ENCODE measurements at regions not wholly inside any gene's neighbourhood (a gene's known extent, or its start where the extent isn't known, plus 50 kb on each side); places are given as distances from the start of the nearest gene placed in this dataset.
"Not testable (repeated sequence)": the region's sequence is repeated elsewhere in the genome, so short reads cannot be mapped to it uniquely, and the experiment has no call there.

DNA sequence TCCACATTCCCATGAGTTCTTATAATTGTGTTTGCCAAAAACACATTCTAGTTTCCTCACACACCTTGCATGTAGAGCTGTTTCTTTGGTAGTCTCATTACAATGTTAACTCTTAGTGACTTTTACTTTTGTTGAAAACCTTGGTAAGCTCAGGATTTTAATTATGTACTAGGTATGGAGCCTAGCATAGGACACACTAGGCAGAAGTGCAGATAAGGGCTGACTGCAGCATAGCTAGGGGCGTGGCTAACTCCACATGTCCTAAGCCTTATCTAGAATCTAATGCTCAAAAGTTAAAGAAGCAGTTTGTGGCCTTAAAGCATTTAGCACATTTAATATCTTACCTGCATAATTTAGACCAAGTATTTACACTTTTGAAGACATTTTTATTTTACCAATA is 153.7 kb upstream of the FBXO11 start:
- H2AFZ ChIP-seq (ENCODE audit: low read length), result no peak overlapping the region
- H3K27me3 ChIP-seq (ENCODE audit: control insufficient read depth, insufficient read depth, low read length), result no peaks in the 10 kb centered on the region
- no peaks in the 10 kb centered on the region for H4K20me1 ChIP-seq (ENCODE audit: control insufficient read depth, extremely low read depth, insufficient read depth, low read length)
- no peak for DNase-seq (ENCODE audit: low read depth in 2 of 2)
- H3K36me3 ChIP-seq (ENCODE audit: control insufficient read depth, insufficient read depth, low read length), result no peaks in the 10 kb centered on the region
- H3K79me2 ChIP-seq (ENCODE audit: control insufficient read depth, insufficient read depth, low read length), result no peaks in the 10 kb centered on the region
- no peaks in the 10 kb centered on the region for H3K4me1 ChIP-seq (ENCODE audit: control insufficient read depth, extremely low read depth, insufficient read depth, low read length)
- H3K9ac ChIP-seq (ENCODE audit: insufficient read depth, low read length), result no peak overlapping the region
- H3K4me2 ChIP-seq (ENCODE audit: extremely low read depth, insufficient read depth, low read length), result no peak overlapping the region
- TF ChIP-seq EZH2 (IDR thresholded peaks at IDR 0.05; ENCODE audit: low read length, missing control alignments), result no peak
- TF ChIP-seq, protein P1, sequence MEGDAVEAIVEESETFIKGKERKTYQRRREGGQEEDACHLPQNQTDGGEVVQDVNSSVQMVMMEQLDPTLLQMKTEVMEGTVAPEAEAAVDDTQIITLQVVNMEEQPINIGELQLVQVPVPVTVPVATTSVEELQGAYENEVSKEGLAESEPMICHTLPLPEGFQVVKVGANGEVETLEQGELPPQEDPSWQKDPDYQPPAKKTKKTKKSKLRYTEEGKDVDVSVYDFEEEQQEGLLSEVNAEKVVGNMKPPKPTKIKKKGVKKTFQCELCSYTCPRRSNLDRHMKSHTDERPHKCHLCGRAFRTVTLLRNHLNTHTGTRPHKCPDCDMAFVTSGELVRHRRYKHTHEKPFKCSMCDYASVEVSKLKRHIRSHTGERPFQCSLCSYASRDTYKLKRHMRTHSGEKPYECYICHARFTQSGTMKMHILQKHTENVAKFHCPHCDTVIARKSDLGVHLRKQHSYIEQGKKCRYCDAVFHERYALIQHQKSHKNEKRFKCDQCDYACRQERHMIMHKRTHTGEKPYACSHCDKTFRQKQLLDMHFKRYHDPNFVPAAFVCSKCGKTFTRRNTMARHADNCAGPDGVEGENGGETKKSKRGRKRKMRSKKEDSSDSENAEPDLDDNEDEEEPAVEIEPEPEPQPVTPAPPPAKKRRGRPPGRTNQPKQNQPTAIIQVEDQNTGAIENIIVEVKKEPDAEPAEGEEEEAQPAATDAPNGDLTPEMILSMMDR (conservative IDR thresholded peaks at IDR 0.05 in 1 of 2, IDR thresholded peaks at IDR 0.05 in 1 of 2; ENCODE audit: low read depth in 1 of 2, low read length in 2 of 2), result no peak
- no peak overlapping the region for H3K27ac ChIP-seq (ENCODE audit: insufficient read depth, low read length)
- H3K4me3 ChIP-seq (replicated peaks in 1 of 4; ENCODE audit: control extremely low read depth in 1 of 4, insufficient read depth in 1 of 4, low read depth in 3 of 4, low read length in 4 of 4), result no peak overlapping the region
- H3K9me3 ChIP-seq (ENCODE audit: control insufficient read depth, insufficient read depth, low read depth, low read length), result no peaks in the 10 kb centered on the region

DNA sequence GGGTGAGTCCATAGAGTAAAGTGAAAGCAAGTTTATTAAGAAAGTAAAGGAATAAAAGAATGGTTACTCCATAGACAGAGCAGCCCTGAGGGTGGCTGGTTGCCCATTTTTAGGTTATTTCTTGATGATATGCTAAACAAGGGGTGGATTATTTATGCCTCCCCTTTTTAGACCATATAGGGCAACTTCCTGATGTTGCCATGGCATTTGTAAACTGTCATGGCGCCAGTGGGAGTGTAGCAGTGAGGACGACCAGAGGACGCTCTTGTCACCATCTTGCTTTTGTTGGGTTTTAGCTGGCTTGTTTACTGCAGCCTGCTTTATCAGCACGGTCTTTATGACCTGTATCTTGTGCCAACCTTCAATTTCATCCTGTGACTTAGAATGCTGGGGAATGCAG is 155.4 kb upstream of the FBXO11 start:
- DNase-seq (ENCODE audit: low read depth in 2 of 2); H3K4me3 ChIP-seq (replicated peaks in 1 of 4; ENCODE audit: control extremely low read depth in 1 of 4, insufficient read depth in 1 of 4, low read depth in 3 of 4, low read length in 4 of 4); H3K9ac ChIP-seq (ENCODE audit: insufficient read depth, low read length); H3K9me3 ChIP-seq (ENCODE audit: control insufficient read depth, insufficient read depth, low read depth, low read length); H3K79me2 ChIP-seq (ENCODE audit: control insufficient read depth, insufficient read depth, low read length); H3K27me3 ChIP-seq (ENCODE audit: control insufficient read depth, insufficient read depth, low read length); H4K20me1 ChIP-seq (ENCODE audit: control insufficient read depth, extremely low read depth, insufficient read depth, low read length); H3K27ac ChIP-seq (ENCODE audit: insufficient read depth, low read length); H3K4me1 ChIP-seq (ENCODE audit: control insufficient read depth, extremely low read depth, insufficient read depth, low read length); H2AFZ ChIP-seq (ENCODE audit: low read length); H3K4me2 ChIP-seq (ENCODE audit: extremely low read depth, insufficient read depth, low read length); H3K36me3 ChIP-seq (ENCODE audit: control insufficient read depth, insufficient read depth, low read length): not testable (repeated sequence)

DNA sequence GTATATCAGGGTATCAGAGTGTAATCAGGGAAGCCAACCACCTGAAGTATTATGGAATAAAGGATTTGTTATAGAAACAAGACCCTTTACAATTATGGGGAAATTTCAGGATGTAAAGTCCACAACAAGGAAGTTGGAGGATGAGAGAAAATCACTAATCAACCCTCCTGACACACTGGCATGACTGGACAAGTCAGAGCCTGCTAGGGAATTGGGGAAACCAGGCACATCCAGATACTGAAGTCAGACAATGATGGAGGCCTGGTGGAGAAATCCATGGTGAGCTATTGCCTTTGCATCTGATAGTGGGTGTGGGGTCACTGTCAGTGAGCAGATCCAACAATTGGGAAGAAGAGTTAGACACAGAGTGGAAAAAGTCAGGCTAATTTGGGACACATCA is 158.8 kb upstream of the FBXO11 start:
- H3K9me3 ChIP-seq (ENCODE audit: control insufficient read depth, insufficient read depth, low read depth, low read length), result no peaks in the 10 kb centered on the region

More for the DNA sequence above, 158.8 kb upstream of the FBXO11 start:
- Histone ChIP-seq H3K4me2 (ENCODE audit: extremely low read depth, insufficient read depth, low read length) (no peak overlapping the region), H3K4me1 (ENCODE audit: control insufficient read depth, extremely low read depth, insufficient read depth, low read length) (no peaks in the 10 kb centered on the region), H3K79me2 (ENCODE audit: control insufficient read depth, insufficient read depth, low read length) (no peaks in the 10 kb centered on the region), H2AFZ (ENCODE audit: low read length) (no peak overlapping the region), H3K4me3 (replicated peaks in 1 of 4; ENCODE audit: control extremely low read depth in 1 of 4, insufficient read depth in 1 of 4, low read depth in 3 of 4, low read length in 4 of 4) (no peak overlapping the region), H3K9ac (ENCODE audit: insufficient read depth, low read length) (no peak overlapping the region), H3K27ac (ENCODE audit: insufficient read depth, low read length) (no peak overlapping the region), H4K20me1 (ENCODE audit: control insufficient read depth, extremely low read depth, insufficient read depth, low read length) (no peaks in the 10 kb centered on the region), H3K27me3 (ENCODE audit: control insufficient read depth, insufficient read depth, low read length) (no peaks in the 10 kb centered on the region), H3K36me3 (ENCODE audit: control insufficient read depth, insufficient read depth, low read length) (no peaks in the 10 kb centered on the region)
- no peak for DNase-seq (ENCODE audit: low read depth in 2 of 2)
- no peak for TF ChIP-seq EZH2 (IDR thresholded peaks at IDR 0.05; ENCODE audit: low read length, missing control alignments)
- TF ChIP-seq, protein P1 (conservative IDR thresholded peaks at IDR 0.05 in 1 of 2, IDR thresholded peaks at IDR 0.05 in 1 of 2; ENCODE audit: low read depth in 1 of 2, low read length in 2 of 2), result no peak
